Left lung (tissue), 4 donors: ENCODE measurements at regions not wholly inside any gene's neighbourhood (a gene's known extent, or its start where the extent isn't known, plus 50 kb on each side); places are given as distances from the start of the nearest gene placed in this dataset.

Experiments
- ATAC-seq: fragments of 200-7000 bp; cut with Tn5 transposase; one replicate; pipeline ENCODE4 v1.9.1; 2020; ENCODE audit warnings: moderate library complexity
- DNase-seq, 4 donors: peaks; one replicate each; pipeline ENCODE4 v3.0.0-alpha.2; 2013 to 2020
- H3K27ac ChIP-seq, 2 donors: fragments of 200-600 bp; sonication (generic) in 1 of 2; one replicate each; pipeline versions ENCODE4 v1.5.0 to v1.8.0; 2020 to 2021
- H3K27me3 ChIP-seq, 2 donors: fragments of 200-600 bp; sonication (generic) in 1 of 2; one replicate each; pipeline versions ENCODE4 v1.5.0 to v1.8.0; 2020 to 2021
- H3K36me3 ChIP-seq, 2 donors: fragments of 200-600 bp; sonication (generic) in 1 of 2; one replicate each; pipeline versions ENCODE4 v1.5.0 to v1.8.0; 2020 to 2021
- H3K4me1 ChIP-seq, 2 donors: fragments of 200-600 bp; one replicate each; pipeline ENCODE4 v1.8.0; 2021
- H3K4me3 ChIP-seq, 2 donors: fragments of 200-600 bp; sonication (generic) in 1 of 2; one replicate each; pipeline versions ENCODE4 v1.5.0 to v1.8.0; 2020 to 2021; ENCODE audit warnings: mild to moderate bottlenecking in 1 of 2
- H3K9me3 ChIP-seq, 2 donors: fragments of 200-600 bp; sonication (generic) in 1 of 2; one replicate each; pipeline versions ENCODE4 v1.5.0 to v1.8.0; 2020 to 2021
- CTCF ChIP-seq, 2 donors: fragments of 200-600 bp; sonication (generic) in 1 of 2; IDR thresholded peaks; one replicate each; pipeline versions ENCODE4 v1.5.0 to v1.8.0; 2021; ENCODE audit warnings: antibody characterized with exemption in 2 of 2
- intact Hi-C, 2 donors: fragments of 100-400 bp; cut with DNase I; formaldehyde crosslinking; loops; one replicate each; pipeline versions ENCODE4 v1.11.2 to v1.14.2; 2022
- donor health status: DM: no; HTN: yes; CAD: no.
- donor health status: DM: no; HTN: no; CAD: no.

GRCh38 chr4:108244606-108245005 is 75.9 kb upstream of the LEF1 start:
- no peaks in the 10 kb centered on the region for H3K4me1 ChIP-seq
- no peak for DNase-seq
- H3K27ac ChIP-seq = no peak overlapping the region
- ATAC-seq = no peak
- intact Hi-C loops = no loop called here
- TF ChIP-seq CTCF (IDR thresholded peaks at IDR 0.05) = no peak
- no peaks in the 10 kb centered on the region for H3K27me3 ChIP-seq
- H3K4me3 ChIP-seq = no peak overlapping the region
- H3K36me3 ChIP-seq = no peaks in the 10 kb centered on the region
- H3K9me3 ChIP-seq = no peaks in the 10 kb centered on the region

- no peak overlapping the region for H3K4me3 ChIP-seq
- TF ChIP-seq CTCF (IDR thresholded peaks at IDR 0.05) = no peak
- intact Hi-C loops = no loop called here
- no peak overlapping the region for H3K27ac ChIP-seq
- H3K27me3 ChIP-seq = no peaks in the 10 kb centered on the region
- no peaks in the 10 kb centered on the region for H3K36me3 ChIP-seq
- DNase-seq = no peak
- ATAC-seq = no peak
- H3K4me1 ChIP-seq = no peaks in the 10 kb centered on the region
- no peaks in the 10 kb centered on the region for H3K9me3 ChIP-seq
Observed at GRCh38 chr4:108240366-108240765, 71.6 kb upstream of the LEF1 start.

- ATAC-seq = no peak
- Histone ChIP-seq H3K27me3 (no peaks in the 10 kb centered on the region), H3K4me1 (no peaks in the 10 kb centered on the region), H3K27ac (no peak overlapping the region), H3K9me3 (peaks cover 0 to under 1% of the 10 kb centered on the region in 2 donors), H3K4me3 (no peak overlapping the region), H3K36me3 (no peaks in the 10 kb centered on the region)
- TF ChIP-seq CTCF (IDR thresholded peaks at IDR 0.05) = no peak
- intact Hi-C loops = no loop called here
- no peak for DNase-seq
Observed at GRCh38 chr4:108237693-108238092, 69.0 kb upstream of the LEF1 start.

- H3K9me3 ChIP-seq = peaks cover 0 to 4% of the 10 kb centered on the region in 2 donors
- no peak for ATAC-seq
- H3K27ac ChIP-seq = no peak overlapping the region
- H3K36me3 ChIP-seq = no peaks in the 10 kb centered on the region
- no peak overlapping the region for H3K4me3 ChIP-seq
- H3K27me3 ChIP-seq = no peaks in the 10 kb centered on the region
- no peak for DNase-seq
- intact Hi-C loops = no loop called here
- TF ChIP-seq CTCF (IDR thresholded peaks at IDR 0.05) = no peak
- H3K4me1 ChIP-seq = no peaks in the 10 kb centered on the region
Observed at GRCh38 chr4:108236264-108236663, 67.5 kb upstream of the LEF1 start.

GRCh38 chr4:108227923-108228322 is 59.2 kb upstream of the LEF1 start:
- intact Hi-C loops = no loop called here
- no peaks in the 10 kb centered on the region for H3K27me3 ChIP-seq
- H3K4me3 ChIP-seq = no peak overlapping the region
- no peaks in the 10 kb centered on the region for H3K4me1 ChIP-seq
- H3K9me3 ChIP-seq = peaks cover 0 to 4% of the 10 kb centered on the region in 2 donors
- no peak for ATAC-seq
- no peak overlapping the region for H3K27ac ChIP-seq
- no peaks in the 10 kb centered on the region for H3K36me3 ChIP-seq
- DNase-seq = no peak
- no peak for TF ChIP-seq CTCF (IDR thresholded peaks at IDR 0.05)
